ENCODE measurements at regions not wholly inside any gene's neighbourhood (a gene's known extent, or its start where the extent isn't known, plus 50 kb on each side); places are given as distances from the start of the nearest gene placed in this dataset.
"Not testable (repeated sequence)": the region's sequence is repeated elsewhere in the genome, so short reads cannot be mapped to it uniquely, and the experiment has no call there.

DNA sequence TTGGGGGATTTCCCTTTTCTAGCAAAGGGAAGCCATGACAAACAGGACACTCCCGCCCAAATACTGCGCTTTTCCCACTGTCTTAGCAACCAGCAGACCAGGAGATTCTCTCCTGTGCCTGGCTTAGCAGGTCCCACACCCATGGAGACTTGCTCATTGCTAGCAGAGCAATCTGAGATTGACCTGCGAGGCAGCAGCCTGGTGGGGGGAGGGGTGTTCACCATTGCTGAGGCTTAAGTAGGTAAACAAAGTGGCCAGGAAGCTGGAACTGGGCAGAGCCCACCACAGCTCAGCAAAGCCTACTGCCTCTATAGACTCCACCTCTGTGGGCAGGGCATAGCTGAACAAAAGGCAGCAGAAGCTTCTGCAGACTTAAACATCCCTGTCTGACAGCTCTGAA is 279.2 kb downstream of the DEPDC1B start:
- TF ChIP-seq POLR2A (IDR thresholded peaks at IDR 0.05; ENCODE audit: low read depth, low read length); EZH2 (IDR thresholded peaks at IDR 0.05; ENCODE audit: borderline replicate concordance, low read depth, low read length, severe bottlenecking); POLR2AphosphoS5 (IDR thresholded peaks at IDR 0.05; ENCODE audit: insufficient read depth, low read depth, low read length); JUN (IDR thresholded peaks at IDR 0.05; ENCODE audit: borderline replicate concordance, insufficient read depth, insufficient read length, low read depth); MYC (IDR thresholded peaks at IDR 0.05; ENCODE audit: low read depth, low read length); FOS (IDR thresholded peaks at IDR 0.05; ENCODE audit: borderline replicate concordance, insufficient read depth, low read length); GATA2 (IDR thresholded peaks at IDR 0.05; ENCODE audit: insufficient read depth, insufficient read length, low read depth, low read length): not testable (repeated sequence)
- TF ChIP-seq, protein P1, sequence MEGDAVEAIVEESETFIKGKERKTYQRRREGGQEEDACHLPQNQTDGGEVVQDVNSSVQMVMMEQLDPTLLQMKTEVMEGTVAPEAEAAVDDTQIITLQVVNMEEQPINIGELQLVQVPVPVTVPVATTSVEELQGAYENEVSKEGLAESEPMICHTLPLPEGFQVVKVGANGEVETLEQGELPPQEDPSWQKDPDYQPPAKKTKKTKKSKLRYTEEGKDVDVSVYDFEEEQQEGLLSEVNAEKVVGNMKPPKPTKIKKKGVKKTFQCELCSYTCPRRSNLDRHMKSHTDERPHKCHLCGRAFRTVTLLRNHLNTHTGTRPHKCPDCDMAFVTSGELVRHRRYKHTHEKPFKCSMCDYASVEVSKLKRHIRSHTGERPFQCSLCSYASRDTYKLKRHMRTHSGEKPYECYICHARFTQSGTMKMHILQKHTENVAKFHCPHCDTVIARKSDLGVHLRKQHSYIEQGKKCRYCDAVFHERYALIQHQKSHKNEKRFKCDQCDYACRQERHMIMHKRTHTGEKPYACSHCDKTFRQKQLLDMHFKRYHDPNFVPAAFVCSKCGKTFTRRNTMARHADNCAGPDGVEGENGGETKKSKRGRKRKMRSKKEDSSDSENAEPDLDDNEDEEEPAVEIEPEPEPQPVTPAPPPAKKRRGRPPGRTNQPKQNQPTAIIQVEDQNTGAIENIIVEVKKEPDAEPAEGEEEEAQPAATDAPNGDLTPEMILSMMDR (IDR thresholded peaks at IDR 0.05; ENCODE audit: extremely low read depth in 1 of 2, insufficient read depth in 1 of 2, low read depth in 1 of 2, low read length in 2 of 2), result not testable (repeated sequence)
- TF ChIP-seq, protein P2, sequence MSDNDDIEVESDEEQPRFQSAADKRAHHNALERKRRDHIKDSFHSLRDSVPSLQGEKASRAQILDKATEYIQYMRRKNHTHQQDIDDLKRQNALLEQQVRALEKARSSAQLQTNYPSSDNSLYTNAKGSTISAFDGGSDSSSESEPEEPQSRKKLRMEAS (IDR thresholded peaks at IDR 0.05; ENCODE audit: insufficient read depth, insufficient read length), result not testable (repeated sequence)

All from endothelial cell of umbilical vein (primary cell).